ENCODE measurements at regions not wholly inside any gene's neighbourhood (a gene's known extent, or its start where the extent isn't known, plus 50 kb on each side); places are given as distances from the start of the nearest gene placed in this dataset.

GRCh38 chr13:40452038-40452666 is 214.3 kb downstream of the FOXO1 start:
- TF ChIP-seq GATA2 (IDR thresholded peaks at IDR 0.05; ENCODE audit: low read depth, low read length) (no peak), GATA3 (IDR thresholded peaks at IDR 0.05; ENCODE audit: low read depth, low read length) (no peak)

Data from SH-SY5Y (cell line).